Fibroblast of villous mesenchyme (primary cell): ENCODE measurements at regions not wholly inside any gene's neighbourhood (a gene's known extent, or its start where the extent isn't known, plus 50 kb on each side); places are given as distances from the start of the nearest gene placed in this dataset.

Experiments used
- DNase-seq: peaks from one replicate; pipeline ENCODE4 v3.0.0-alpha.2; 2010; ENCODE audit warnings: low read depth
- H3K4me3 ChIP-seq: 2 replicates; pipeline ENCODE4 v1.5.1; 2011; ENCODE audit warnings: low read depth, mild to moderate bottlenecking, low read length
- CTCF ChIP-seq: IDR thresholded peaks from 2 replicates; pipeline ENCODE4 v1.5.1; 2012; ENCODE audit warnings: low read depth, mild to moderate bottlenecking, low read length; ENCODE audit not compliant: insufficient read depth

GRCh38 chr16:22757202-22757601, 56.8 kb upstream of the HS3ST2 start:
- no peak for DNase-seq
- no peak for TF ChIP-seq CTCF
- H3K4me3 ChIP-seq, result no peak overlapping the region

- TF ChIP-seq CTCF, result no peak
- no peak for DNase-seq
- no peak overlapping the region for H3K4me3 ChIP-seq
These were observed 51.5 kb upstream of the HS3ST2 start for GRCh38 chr16:22762486-22762885.

GRCh38 chr16:22763437-22764080, 50.4 kb upstream of the HS3ST2 start:
- H3K4me3 ChIP-seq, result no peak overlapping the region
- no peak for TF ChIP-seq CTCF
- no peak for DNase-seq
